KBM-7 (cell line): ENCODE measurements at regions not wholly inside any gene's neighbourhood (a gene's known extent, or its start where the extent isn't known, plus 50 kb on each side); places are given as distances from the start of the nearest gene placed in this dataset.

Experiments used
- DNase-seq: peaks from one replicate; pipeline ENCODE4 v3.0.0-alpha.2; 2015
- in situ Hi-C: fragments of 300-500 bp; cut with MboI; formaldehyde crosslinking; loops from 2 replicates; pipeline ENCODE4 v1.14.3; 2020; ENCODE audit warnings: low sequenced_read_pairs, low pct_unique_long_range_greater_than_20kb, mixed read lengths

GRCh38 chr14:97432586-97432985 is 635.4 kb downstream of the VRK1 start:
- no peak for DNase-seq
- in situ Hi-C loops, result no loop called here

GRCh38 chr14:97441740-97442362 is 644.7 kb downstream of the VRK1 start:
- in situ Hi-C loops, result no loop called here
- DNase-seq, result no peak

GRCh38 chr14:97442363-97442762 is 645.2 kb downstream of the VRK1 start:
- no peak for DNase-seq
- in situ Hi-C loops, result no loop called here

GRCh38 chr14:97443412-97443811 is 646.2 kb downstream of the VRK1 start:
- DNase-seq, result no peak
- in situ Hi-C loops, result no loop called here

- in situ Hi-C loops, result no loop called here
- DNase-seq, result no peak
These were observed 647.1 kb downstream of the VRK1 start for GRCh38 chr14:97444248-97444647.

- in situ Hi-C loops, result no loop called here
- DNase-seq, result no peak
These were observed 648.2 kb downstream of the VRK1 start for GRCh38 chr14:97445367-97445766.

- in situ Hi-C loops, result no loop called here
- DNase-seq, result no peak
These were observed 648.9 kb downstream of the VRK1 start for GRCh38 chr14:97446087-97446486.

GRCh38 chr14:97452314-97452713 is 655.1 kb downstream of the VRK1 start:
- in situ Hi-C loops, result no loop called here
- DNase-seq, result no peak

- in situ Hi-C loops, result no loop called here
- DNase-seq, result no peak
These were observed 656.8 kb downstream of the VRK1 start for GRCh38 chr14:97453991-97454390.

- in situ Hi-C loops, result no loop called here
- DNase-seq, result no peak
These were observed 659.3 kb downstream of the VRK1 start for GRCh38 chr14:97456462-97456861.

GRCh38 chr14:97456958-97457357 is 659.8 kb downstream of the VRK1 start:
- DNase-seq, result no peak
- in situ Hi-C loops, result no loop called here

GRCh38 chr14:97457575-97458085 is 660.4 kb downstream of the VRK1 start:
- no peak for DNase-seq
- in situ Hi-C loops, result no loop called here

GRCh38 chr14:97458255-97458654 is 661.1 kb downstream of the VRK1 start:
- DNase-seq, result no peak
- in situ Hi-C loops, result no loop called here

GRCh38 chr14:97458661-97459579 is 661.7 kb downstream of the VRK1 start:
- no peak for DNase-seq

GRCh38 chr14:97462081-97462480 is 664.9 kb downstream of the VRK1 start:
- in situ Hi-C loops, result no loop called here
- no peak for DNase-seq

More at GRCh38 chr14:97458661-97459579, 661.7 kb downstream of the VRK1 start:
- in situ Hi-C loops, result no loop called here

GRCh38 chr14:97468220-97468619 is 671.0 kb downstream of the VRK1 start:
- in situ Hi-C loops, result no loop called here
- no peak for DNase-seq

GRCh38 chr14:97477353-97477752 is 680.2 kb downstream of the VRK1 start:
- DNase-seq, result no peak
- in situ Hi-C loops, result no loop called here

GRCh38 chr14:97485201-97485600 is 688.0 kb downstream of the VRK1 start:
- no peak for DNase-seq
- in situ Hi-C loops, result no loop called here

- in situ Hi-C loops, result no loop called here
- no peak for DNase-seq
These were observed 689.5 kb downstream of the VRK1 start for GRCh38 chr14:97486601-97487120.

- in situ Hi-C loops, result no loop called here
- no peak for DNase-seq
These were observed 692.6 kb downstream of the VRK1 start for GRCh38 chr14:97489750-97490149.
